Activated naive CD8-positive, alpha-beta T cell (primary cell): ENCODE measurements at regions not wholly inside any gene's neighbourhood (a gene's known extent, or its start where the extent isn't known, plus 50 kb on each side); places are given as distances from the start of the nearest gene placed in this dataset.
"Not testable (repeated sequence)": the region's sequence is repeated elsewhere in the genome, so short reads cannot be mapped to it uniquely, and the experiment has no call there.

Experiments used
- H3K27ac Mint-ChIP-seq: one replicate; pipeline ENCODE4 v1.8.0; 2021; ENCODE audit warnings: mixed read lengths
- H3K27me3 Mint-ChIP-seq: one replicate; pipeline ENCODE4 v1.8.0; 2021; ENCODE audit warnings: mixed read lengths
- H3K36me3 Mint-ChIP-seq: one replicate; pipeline ENCODE4 v1.8.0; 2021; ENCODE audit warnings: mixed read lengths
- H3K4me1 Mint-ChIP-seq: one replicate; pipeline ENCODE4 v1.8.0; 2021; ENCODE audit warnings: low read depth, mixed read lengths
- H3K4me3 Mint-ChIP-seq: one replicate; pipeline ENCODE4 v1.8.0; 2021; ENCODE audit warnings: mild to moderate bottlenecking, mixed read lengths
- H3K9me3 Mint-ChIP-seq: one replicate; pipeline ENCODE4 v1.8.0; 2021; ENCODE audit warnings: low read depth, mixed read lengths

- Mint-ChIP-seq H3K9me3 (no peaks in the 10 kb centered on the region), H3K4me3 (no peak overlapping the region), H3K27ac (no peak overlapping the region), H3K4me1 (peaks cover 19% of the 10 kb centered on the region), H3K36me3 (no peaks in the 10 kb centered on the region), H3K27me3 (no peaks in the 10 kb centered on the region)
These were observed 123.2 kb downstream of the CDRT15L2 start for GRCh38 chr17:20702692-20703091.

- peaks cover 11% of the 10 kb centered on the region for H3K4me1 Mint-ChIP-seq
- no peaks in the 10 kb centered on the region for H3K27me3 Mint-ChIP-seq
- H3K36me3 Mint-ChIP-seq = no peaks in the 10 kb centered on the region
- H3K27ac Mint-ChIP-seq = no peak overlapping the region
- no peaks in the 10 kb centered on the region for H3K9me3 Mint-ChIP-seq
- H3K4me3 Mint-ChIP-seq = no peak overlapping the region
These were observed 124.3 kb downstream of the CDRT15L2 start for GRCh38 chr17:20703781-20704180.

GRCh38 chr17:20705186-20705585 lies 125.7 kb downstream of the CDRT15L2 start:
- H3K36me3 Mint-ChIP-seq, H3K4me1 Mint-ChIP-seq, H3K9me3 Mint-ChIP-seq, H3K4me3 Mint-ChIP-seq, H3K27me3 Mint-ChIP-seq, H3K27ac Mint-ChIP-seq: not testable (repeated sequence)

GRCh38 chr17:20706751-20707373 lies 127.3 kb downstream of the CDRT15L2 start:
- H3K36me3 Mint-ChIP-seq = no peaks in the 10 kb centered on the region
- no peak overlapping the region for H3K4me3 Mint-ChIP-seq
- H3K27me3 Mint-ChIP-seq = no peaks in the 10 kb centered on the region
- H3K9me3 Mint-ChIP-seq = no peaks in the 10 kb centered on the region
- no peak overlapping the region for H3K27ac Mint-ChIP-seq
- H3K4me1 Mint-ChIP-seq = no peaks in the 10 kb centered on the region

DNA sequence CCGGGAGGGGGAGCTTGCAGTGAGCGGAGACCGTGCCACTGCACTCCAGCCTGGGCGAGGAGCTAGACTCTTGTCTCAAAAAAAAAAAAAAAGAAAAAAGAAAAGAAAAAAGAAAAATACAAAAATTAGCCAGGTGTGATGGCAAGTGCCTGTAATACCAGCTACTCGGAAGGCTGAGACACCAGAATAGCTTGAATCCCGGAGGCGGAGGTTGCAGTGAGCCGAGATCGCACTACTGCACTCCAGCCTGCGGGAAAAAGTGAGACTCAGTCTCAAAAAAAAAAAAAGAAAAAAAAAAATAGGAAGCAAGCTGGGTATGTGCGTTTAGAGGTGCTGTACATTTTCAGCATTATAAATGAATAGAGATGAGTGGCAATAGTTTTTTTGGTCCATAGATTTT lies 129.3 kb downstream of the CDRT15L2 start:
- H3K27me3 Mint-ChIP-seq, H3K36me3 Mint-ChIP-seq, H3K27ac Mint-ChIP-seq, H3K4me3 Mint-ChIP-seq, H3K9me3 Mint-ChIP-seq, H3K4me1 Mint-ChIP-seq: not testable (repeated sequence)

DNA sequence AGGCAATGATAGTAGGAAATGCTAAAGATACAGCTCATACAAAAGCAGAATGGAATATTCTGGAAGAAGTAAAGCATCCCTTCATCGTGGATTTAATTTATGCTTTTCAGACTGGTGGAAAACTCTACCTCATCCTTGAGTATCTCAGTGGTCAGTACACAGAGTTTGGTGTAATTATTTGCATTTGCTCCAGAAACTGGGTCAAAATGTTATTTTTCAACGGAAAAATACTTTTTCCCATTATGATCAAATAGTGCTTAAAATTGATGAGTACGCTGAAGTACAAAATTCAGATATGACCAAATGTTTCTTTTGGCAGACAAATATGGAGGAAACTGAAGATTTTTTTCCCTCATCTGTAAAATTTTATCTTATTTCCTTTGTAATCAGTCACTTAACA lies 137.0 kb downstream of the CDRT15L2 start:
- not testable (repeated sequence) for H3K36me3 Mint-ChIP-seq, H3K27ac Mint-ChIP-seq, H3K4me3 Mint-ChIP-seq, H3K9me3 Mint-ChIP-seq, H3K27me3 Mint-ChIP-seq, H3K4me1 Mint-ChIP-seq

- Mint-ChIP-seq H3K27ac (no peak overlapping the region), H3K4me1 (no peaks in the 10 kb centered on the region), H3K27me3 (no peaks in the 10 kb centered on the region), H3K9me3 (no peaks in the 10 kb centered on the region), H3K4me3 (no peak overlapping the region), H3K36me3 (no peaks in the 10 kb centered on the region)
These were observed 141.6 kb downstream of the CDRT15L2 start for GRCh38 chr17:20721171-20721570.

DNA sequence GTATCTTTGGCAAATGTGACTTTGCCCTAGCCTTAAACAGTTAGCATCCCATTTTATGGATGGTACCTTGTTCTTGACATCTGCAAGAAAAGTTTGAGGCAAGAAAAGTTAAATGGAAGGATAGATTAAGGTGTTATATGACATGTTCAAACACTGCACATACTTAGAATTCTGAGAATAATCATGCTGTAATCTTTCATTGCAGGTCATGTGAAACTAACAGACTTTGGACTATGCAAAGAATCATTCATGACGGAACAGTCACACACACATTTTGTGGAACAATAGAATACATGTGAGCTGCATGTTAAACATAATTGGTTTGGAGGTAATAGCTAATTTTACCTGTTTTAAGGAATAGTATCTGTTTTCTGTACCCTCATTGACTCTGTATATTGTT lies 144.9 kb downstream of the CDRT15L2 start:
- not testable (repeated sequence) for H3K4me1 Mint-ChIP-seq, H3K9me3 Mint-ChIP-seq, H3K4me3 Mint-ChIP-seq, H3K36me3 Mint-ChIP-seq, H3K27me3 Mint-ChIP-seq, H3K27ac Mint-ChIP-seq

- not testable (repeated sequence) for H3K4me1 Mint-ChIP-seq, H3K27ac Mint-ChIP-seq, H3K27me3 Mint-ChIP-seq, H3K36me3 Mint-ChIP-seq, H3K4me3 Mint-ChIP-seq, H3K9me3 Mint-ChIP-seq
These were observed 147.7 kb downstream of the CDRT15L2 start for GRCh38 chr17:20727201-20727600.

DNA sequence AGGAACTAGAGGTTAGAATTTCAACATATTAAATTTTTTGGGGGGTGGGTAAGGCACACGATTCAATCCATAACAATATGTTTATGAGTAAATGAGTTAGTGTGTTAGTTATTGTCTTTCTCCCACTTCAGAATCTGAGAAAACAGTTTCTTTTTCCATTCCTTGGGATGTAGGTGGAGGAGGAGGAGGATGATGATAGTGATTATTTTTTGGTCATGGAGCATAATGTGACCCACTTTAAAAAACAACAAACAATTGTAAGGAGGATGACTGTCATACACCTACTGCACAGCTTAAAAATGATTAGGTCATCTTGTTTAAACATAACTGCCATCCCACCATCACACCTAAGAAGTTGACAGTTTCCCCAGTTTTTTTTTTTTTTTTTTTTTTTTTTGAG lies 148.7 kb downstream of the CDRT15L2 start:
- no peaks in the 10 kb centered on the region for H3K27me3 Mint-ChIP-seq
- H3K36me3 Mint-ChIP-seq = no peaks in the 10 kb centered on the region
- H3K9me3 Mint-ChIP-seq = no peaks in the 10 kb centered on the region
- H3K4me3 Mint-ChIP-seq = no peak overlapping the region
- no peaks in the 10 kb centered on the region for H3K4me1 Mint-ChIP-seq
- H3K27ac Mint-ChIP-seq = no peak overlapping the region

- not testable (repeated sequence) for H3K27ac Mint-ChIP-seq, H3K4me1 Mint-ChIP-seq, H3K4me3 Mint-ChIP-seq, H3K27me3 Mint-ChIP-seq, H3K36me3 Mint-ChIP-seq, H3K9me3 Mint-ChIP-seq
These were observed 151.6 kb downstream of the CDRT15L2 start for GRCh38 chr17:20731131-20731530.

- Mint-ChIP-seq H3K4me3 (no peak overlapping the region), H3K36me3 (no peaks in the 10 kb centered on the region), H3K9me3 (no peaks in the 10 kb centered on the region), H3K27ac (no peak overlapping the region), H3K4me1 (no peaks in the 10 kb centered on the region), H3K27me3 (peaks cover 3% of the 10 kb centered on the region)
These were observed 154.4 kb downstream of the CDRT15L2 start for GRCh38 chr17:20733923-20734322.

DNA sequence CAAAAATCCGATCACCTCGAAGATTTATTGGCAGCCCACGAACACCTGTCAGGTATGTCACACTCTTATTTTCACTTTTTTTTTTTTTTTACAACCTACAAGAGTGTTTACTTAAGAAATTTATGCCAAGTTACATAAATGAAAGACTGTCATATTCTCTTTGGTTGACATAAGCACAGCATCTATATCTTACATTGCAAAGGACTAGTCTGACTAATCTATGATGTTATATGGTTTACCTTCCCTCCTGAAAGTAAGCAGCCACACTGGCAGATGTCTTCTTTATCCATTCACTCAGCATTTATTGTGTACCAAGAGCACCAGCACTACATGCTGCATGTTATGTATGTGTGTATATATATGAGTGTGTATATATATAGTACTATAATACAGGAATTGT lies 156.3 kb downstream of the CDRT15L2 start:
- Mint-ChIP-seq H3K36me3 (no peaks in the 10 kb centered on the region), H3K27ac (no peak overlapping the region), H3K9me3 (no peaks in the 10 kb centered on the region), H3K27me3 (peaks cover 3% of the 10 kb centered on the region), H3K4me3 (no peak overlapping the region), H3K4me1 (no peaks in the 10 kb centered on the region)

DNA sequence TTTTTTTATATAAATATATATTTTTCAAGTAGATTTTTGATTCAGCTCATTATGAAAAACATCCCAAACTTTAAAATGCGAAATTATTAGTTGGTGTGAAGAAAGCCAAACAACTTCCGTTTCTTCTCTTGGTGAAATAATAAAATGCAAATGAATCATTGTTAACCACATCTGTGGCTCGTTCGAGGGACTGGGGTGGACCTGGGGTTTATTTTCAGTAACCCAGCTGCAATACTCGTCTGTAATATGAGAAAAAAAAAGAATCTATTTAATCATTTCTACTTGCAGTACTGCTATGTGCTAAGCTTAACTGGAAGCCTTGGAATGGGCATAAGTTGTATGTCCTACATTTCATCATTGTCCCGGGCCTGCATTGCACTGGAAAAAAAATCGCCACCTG lies 158.1 kb downstream of the CDRT15L2 start:
- H3K4me1 Mint-ChIP-seq = not testable (repeated sequence)

DNA sequence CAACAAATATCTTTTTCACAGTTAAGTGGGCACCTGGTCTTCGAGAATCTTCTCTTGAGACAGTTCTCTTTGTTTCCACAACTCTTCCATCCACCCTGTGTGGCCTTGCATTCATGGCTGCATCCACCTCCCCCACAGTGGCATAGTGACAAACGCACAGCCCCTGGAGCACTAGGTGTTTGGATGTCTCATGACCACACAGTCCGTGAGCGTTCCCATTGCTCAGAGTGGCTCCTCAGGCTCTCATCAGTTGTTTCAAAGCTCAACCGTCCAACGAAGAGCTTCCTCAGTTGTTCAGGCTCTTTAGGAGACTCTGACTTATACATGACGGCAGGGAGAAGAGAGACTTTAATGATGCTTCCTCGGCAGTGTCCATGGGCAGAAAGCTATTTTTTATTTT lies 191.6 kb downstream of the CDRT15L2 start:
- no peaks in the 10 kb centered on the region for H3K9me3 Mint-ChIP-seq
- no peak overlapping the region for H3K4me3 Mint-ChIP-seq
- H3K27me3 Mint-ChIP-seq = peaks cover 4% of the 10 kb centered on the region
- no peaks in the 10 kb centered on the region for H3K4me1 Mint-ChIP-seq
- H3K27ac Mint-ChIP-seq = no peak overlapping the region
- H3K36me3 Mint-ChIP-seq = no peaks in the 10 kb centered on the region

More for the DNA sequence above, 158.1 kb downstream of the CDRT15L2 start:
- H3K9me3 Mint-ChIP-seq, H3K4me3 Mint-ChIP-seq, H3K36me3 Mint-ChIP-seq, H3K27ac Mint-ChIP-seq, H3K27me3 Mint-ChIP-seq: not testable (repeated sequence)

GRCh38 chr17:20774472-20775135 lies 195.1 kb downstream of the CDRT15L2 start:
- Mint-ChIP-seq H3K9me3 (no peaks in the 10 kb centered on the region), H3K36me3 (no peaks in the 10 kb centered on the region), H3K27ac (no peak overlapping the region), H3K4me1 (no peaks in the 10 kb centered on the region), H3K27me3 (peaks cover 3% of the 10 kb centered on the region), H3K4me3 (no peak overlapping the region)
